ENCODE measurements at regions not wholly inside any gene's neighbourhood (a gene's known extent, or its start where the extent isn't known, plus 50 kb on each side); places are given as distances from the start of the nearest gene placed in this dataset.

DNA sequence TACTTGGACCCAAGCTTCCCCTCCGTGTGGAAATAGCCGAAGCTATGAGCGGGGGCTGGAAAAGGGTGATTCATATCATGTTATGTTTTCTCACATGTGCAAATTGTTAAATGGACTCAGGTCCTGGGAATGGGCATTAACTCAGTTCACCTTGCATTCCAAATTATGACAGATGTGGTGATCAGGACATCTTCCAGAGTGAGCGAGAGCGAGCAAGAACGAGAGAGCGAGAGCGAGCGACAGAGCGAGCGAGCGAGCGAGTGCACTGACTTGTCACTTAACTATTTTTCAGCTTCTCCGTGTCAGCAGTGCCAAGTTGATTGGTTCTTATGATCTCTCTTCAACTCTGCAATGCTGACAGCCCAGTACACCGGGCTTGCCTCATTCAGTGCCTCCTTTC is 437.4 kb upstream of the NRSN1 start:
- H3K9me3 ChIP-seq: no peaks in the 10 kb centered on the region
- intact Hi-C loops (cut with DNase I): no loop called here
- no peaks in the 10 kb centered on the region for H3K4me1 ChIP-seq
- no peak overlapping the region for H3K27ac ChIP-seq
- no peaks in the 10 kb centered on the region for H3K27me3 ChIP-seq
- 81 to 83% methylated on average over 15 of the region's 15 CpGs for WGBS, 2 donors
- no peak overlapping the region for H3K4me3 ChIP-seq
- no peaks in the 10 kb centered on the region for H3K36me3 ChIP-seq (replicated peaks in 1 of 2; ENCODE audit: insufficient read depth in 1 of 2, low read depth in 2 of 2)
- no peak for DNase-seq
- TF ChIP-seq, protein P1, sequence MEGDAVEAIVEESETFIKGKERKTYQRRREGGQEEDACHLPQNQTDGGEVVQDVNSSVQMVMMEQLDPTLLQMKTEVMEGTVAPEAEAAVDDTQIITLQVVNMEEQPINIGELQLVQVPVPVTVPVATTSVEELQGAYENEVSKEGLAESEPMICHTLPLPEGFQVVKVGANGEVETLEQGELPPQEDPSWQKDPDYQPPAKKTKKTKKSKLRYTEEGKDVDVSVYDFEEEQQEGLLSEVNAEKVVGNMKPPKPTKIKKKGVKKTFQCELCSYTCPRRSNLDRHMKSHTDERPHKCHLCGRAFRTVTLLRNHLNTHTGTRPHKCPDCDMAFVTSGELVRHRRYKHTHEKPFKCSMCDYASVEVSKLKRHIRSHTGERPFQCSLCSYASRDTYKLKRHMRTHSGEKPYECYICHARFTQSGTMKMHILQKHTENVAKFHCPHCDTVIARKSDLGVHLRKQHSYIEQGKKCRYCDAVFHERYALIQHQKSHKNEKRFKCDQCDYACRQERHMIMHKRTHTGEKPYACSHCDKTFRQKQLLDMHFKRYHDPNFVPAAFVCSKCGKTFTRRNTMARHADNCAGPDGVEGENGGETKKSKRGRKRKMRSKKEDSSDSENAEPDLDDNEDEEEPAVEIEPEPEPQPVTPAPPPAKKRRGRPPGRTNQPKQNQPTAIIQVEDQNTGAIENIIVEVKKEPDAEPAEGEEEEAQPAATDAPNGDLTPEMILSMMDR (IDR thresholded peaks at IDR 0.05): no peak
- no peak for TF ChIP-seq POLR2A (IDR thresholded peaks at IDR 0.05)
- no peak for ATAC-seq

DNA sequence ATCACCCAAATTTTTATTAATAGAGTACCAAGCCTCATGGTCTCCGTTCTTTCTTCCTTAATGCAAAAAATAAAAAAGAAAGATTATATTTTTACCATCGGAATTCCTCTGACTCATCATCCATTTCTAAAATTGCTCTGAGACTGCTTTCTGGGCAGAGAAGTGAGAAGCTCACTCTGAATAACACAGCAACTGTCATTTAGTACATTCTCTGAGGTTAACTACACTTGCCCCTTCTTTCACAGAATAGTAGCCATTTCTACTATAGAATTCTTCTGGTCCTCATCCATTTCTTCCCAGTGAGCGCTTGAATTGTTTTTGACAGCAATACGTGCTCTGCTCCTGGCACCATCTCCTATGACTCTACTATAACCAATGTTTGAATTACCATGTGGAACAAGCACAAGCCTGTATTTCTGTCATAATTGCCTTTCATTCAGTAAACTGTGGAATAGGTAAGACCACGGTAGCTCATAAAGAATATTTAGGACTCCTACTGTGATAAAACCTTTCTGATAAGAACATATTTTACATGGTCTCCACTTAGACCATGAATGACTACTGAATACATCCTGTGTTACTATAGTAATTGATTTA is 435.5 kb upstream of the NRSN1 start:
- 59 to 70% methylated on average over 5 of the region's 5 CpGs for WGBS, 2 donors
- Histone ChIP-seq H3K36me3 (replicated peaks in 1 of 2; ENCODE audit: insufficient read depth in 1 of 2, low read depth in 2 of 2) (no peaks in the 10 kb centered on the region), H3K9me3 (no peaks in the 10 kb centered on the region), H3K4me1 (no peaks in the 10 kb centered on the region), H3K27ac (no peak overlapping the region), H3K4me3 (no peak overlapping the region), H3K27me3 (no peaks in the 10 kb centered on the region)
- intact Hi-C loops (cut with DNase I): no loop called here
- ATAC-seq: no peak
- no peak for DNase-seq
- TF ChIP-seq, protein P1 (IDR thresholded peaks at IDR 0.05): no peak
- TF ChIP-seq POLR2A (IDR thresholded peaks at IDR 0.05): no peak

DNA sequence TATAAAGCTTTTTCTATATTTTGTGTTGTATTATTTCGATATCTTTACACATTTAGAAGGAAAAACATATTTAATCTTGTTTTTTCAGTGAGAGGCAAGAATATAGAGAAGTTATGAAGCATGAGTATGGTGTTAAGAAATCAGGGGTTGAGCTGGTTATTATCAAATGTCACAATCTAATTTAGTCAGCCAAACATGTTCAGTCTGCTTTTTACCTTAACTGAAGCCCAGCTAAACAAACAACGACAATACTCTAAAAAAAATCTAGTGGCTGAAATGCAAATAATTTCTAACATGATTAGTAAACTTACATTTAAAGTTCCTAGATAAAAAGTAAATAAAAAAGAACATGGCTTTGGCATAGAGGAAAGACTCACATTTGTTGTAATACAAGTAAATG is 433.8 kb upstream of the NRSN1 start:
- no peak for DNase-seq
- no peaks in the 10 kb centered on the region for H3K9me3 ChIP-seq
- no peak overlapping the region for H3K4me3 ChIP-seq
- H3K27ac ChIP-seq: no peak overlapping the region
- H3K36me3 ChIP-seq (replicated peaks in 1 of 2; ENCODE audit: insufficient read depth in 1 of 2, low read depth in 2 of 2): no peaks in the 10 kb centered on the region
- intact Hi-C loops (cut with DNase I): no loop called here
- no peaks in the 10 kb centered on the region for H3K27me3 ChIP-seq
- ATAC-seq: no peak
- 43 to 50% methylated on average over 2 of the region's 2 CpGs for WGBS, 2 donors
- TF ChIP-seq POLR2A (IDR thresholded peaks at IDR 0.05): no peak
- H3K4me1 ChIP-seq: no peaks in the 10 kb centered on the region

DNA sequence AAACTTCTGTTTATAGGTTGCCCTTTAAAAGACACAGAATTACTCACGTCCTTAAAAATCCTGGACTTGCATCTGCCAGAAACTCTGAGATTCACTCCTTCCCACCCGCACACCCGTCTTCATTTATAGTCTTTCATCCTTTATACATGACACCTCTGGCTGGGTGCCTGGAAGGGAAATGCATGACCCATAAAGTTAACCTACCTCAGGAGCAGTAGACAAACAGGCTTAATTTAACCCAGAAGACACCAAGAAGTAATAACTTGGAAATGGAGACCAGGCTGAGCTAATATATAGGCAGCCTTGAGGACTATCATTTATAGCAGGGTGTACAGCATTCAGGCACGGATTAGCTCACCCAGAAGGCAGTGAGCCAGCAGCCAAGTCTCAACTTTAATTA is 429.0 kb upstream of the NRSN1 start:
- ATAC-seq: no peak

DNA sequence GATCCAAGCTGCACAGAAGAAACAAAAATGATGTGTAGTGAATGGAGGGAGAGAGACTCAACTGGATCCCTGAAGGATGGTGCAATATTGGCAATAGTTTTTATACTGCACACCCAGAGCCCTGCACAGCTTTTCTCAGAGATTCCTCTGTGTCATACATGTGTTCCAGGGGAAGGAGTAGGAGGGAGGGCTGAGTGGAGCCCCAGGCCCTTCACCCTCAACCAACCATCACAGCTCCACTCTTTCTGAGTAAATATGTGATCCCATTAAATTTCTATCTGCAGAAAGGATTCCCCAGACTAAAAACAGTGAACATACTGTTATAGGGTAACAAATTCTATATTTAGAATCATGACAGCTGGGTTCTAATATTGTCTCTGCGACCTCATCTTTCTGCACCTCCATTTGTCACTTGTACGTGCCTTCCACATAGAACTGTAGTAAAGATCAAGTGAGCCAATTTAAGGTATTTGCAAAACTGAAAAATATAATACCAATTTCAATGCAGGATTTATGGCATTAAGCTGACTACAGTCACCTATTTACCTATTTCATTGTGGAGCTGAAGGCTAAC is 421.4 kb upstream of the NRSN1 start:
- DNase-seq (no peak), ATAC-seq (no peak)
- H3K27me3 ChIP-seq: no peaks in the 10 kb centered on the region
- TF ChIP-seq POLR2A (IDR thresholded peaks at IDR 0.05): no peak
- TF ChIP-seq, protein P1 (IDR thresholded peaks at IDR 0.05): no peak
- no peak overlapping the region for H3K4me3 ChIP-seq
- 66 to 77% methylated on average over 2 of the region's 2 CpGs for WGBS, 2 donors
- intact Hi-C loops (cut with DNase I): no loop called here
- no peaks in the 10 kb centered on the region for H3K36me3 ChIP-seq (replicated peaks in 1 of 2; ENCODE audit: insufficient read depth in 1 of 2, low read depth in 2 of 2)
- no peaks in the 10 kb centered on the region for H3K4me1 ChIP-seq
- no peak overlapping the region for H3K27ac ChIP-seq
- H3K9me3 ChIP-seq: no peaks in the 10 kb centered on the region

More for the DNA sequence above, 429.0 kb upstream of the NRSN1 start:
- intact Hi-C loops (cut with DNase I): no loop called here
- DNase-seq: no peak
- Histone ChIP-seq H3K36me3 (replicated peaks in 1 of 2; ENCODE audit: insufficient read depth in 1 of 2, low read depth in 2 of 2) (no peaks in the 10 kb centered on the region), H3K4me1 (no peaks in the 10 kb centered on the region), H3K27ac (no peak overlapping the region), H3K9me3 (no peaks in the 10 kb centered on the region), H3K27me3 (no peaks in the 10 kb centered on the region), H3K4me3 (no peak overlapping the region)
- WGBS, 2 donors: 40 to 51% methylated on average over 4 of the region's 4 CpGs
- TF ChIP-seq POLR2A (IDR thresholded peaks at IDR 0.05): no peak
- TF ChIP-seq, protein P1 (IDR thresholded peaks at IDR 0.05): no peak
